ENCODE measurements at regions not wholly inside any gene's neighbourhood (a gene's known extent, or its start where the extent isn't known, plus 50 kb on each side); places are given as distances from the start of the nearest gene placed in this dataset.

DNA sequence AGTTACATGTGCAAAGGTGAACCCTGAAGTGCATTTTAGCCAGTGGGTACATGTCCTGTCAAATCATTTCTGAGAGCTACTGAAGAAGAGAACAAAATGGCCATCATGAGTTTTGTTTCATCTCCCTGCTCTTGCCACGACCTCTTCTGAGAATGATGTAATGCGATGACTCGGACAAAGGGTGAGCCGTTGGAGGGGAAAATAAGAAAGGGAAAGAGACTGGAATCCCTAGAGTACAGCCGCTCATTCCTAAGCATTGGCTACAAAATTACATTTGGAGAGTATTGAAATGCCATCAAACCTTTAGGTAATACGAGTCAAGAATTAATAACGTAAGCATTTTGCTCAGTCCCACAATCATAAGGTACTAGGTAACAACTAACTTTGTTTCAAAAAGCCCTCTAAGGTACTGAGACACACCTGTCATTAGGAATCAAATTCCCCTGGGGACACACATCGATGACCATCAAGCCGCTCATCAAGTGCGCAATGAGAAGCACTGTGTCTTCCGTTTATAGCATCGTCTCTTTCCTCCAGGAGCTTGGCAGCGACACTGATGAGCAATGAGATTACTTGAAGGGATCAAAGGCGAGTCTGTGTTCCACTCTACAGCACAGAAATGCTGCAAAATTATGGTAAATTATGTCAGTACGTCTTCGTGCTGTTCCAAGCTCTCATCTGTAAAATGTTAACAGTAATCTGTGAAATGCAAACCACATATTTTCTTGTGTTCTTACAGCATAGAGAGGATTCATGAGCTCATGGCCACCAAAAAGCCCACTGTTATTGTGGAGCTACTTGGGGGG, 97.3 kb upstream of the PIEZO2 start:
- FAIRE-seq: no peak
- ATAC-seq: no peak
- H3K27me3 ChIP-seq (ENCODE audit: control insufficient read depth in 2 of 2, insufficient read depth in 2 of 2, low read length in 2 of 2): no peaks in the 10 kb centered on the region
- TF ChIP-seq ZFP30 (CRISPR knock-in tag; IDR thresholded peaks at IDR 0.05; ENCODE audit: borderline replicate concordance): no peak
- TF ChIP-seq, protein P1, sequence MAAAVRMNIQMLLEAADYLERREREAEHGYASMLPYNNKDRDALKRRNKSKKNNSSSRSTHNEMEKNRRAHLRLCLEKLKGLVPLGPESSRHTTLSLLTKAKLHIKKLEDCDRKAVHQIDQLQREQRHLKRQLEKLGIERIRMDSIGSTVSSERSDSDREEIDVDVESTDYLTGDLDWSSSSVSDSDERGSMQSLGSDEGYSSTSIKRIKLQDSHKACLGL (CRISPR knock-in tag; IDR thresholded peaks at IDR 0.05; ENCODE audit: borderline replicate concordance, poor library complexity, severe bottlenecking): no peak
- TF ChIP-seq, protein P2, sequence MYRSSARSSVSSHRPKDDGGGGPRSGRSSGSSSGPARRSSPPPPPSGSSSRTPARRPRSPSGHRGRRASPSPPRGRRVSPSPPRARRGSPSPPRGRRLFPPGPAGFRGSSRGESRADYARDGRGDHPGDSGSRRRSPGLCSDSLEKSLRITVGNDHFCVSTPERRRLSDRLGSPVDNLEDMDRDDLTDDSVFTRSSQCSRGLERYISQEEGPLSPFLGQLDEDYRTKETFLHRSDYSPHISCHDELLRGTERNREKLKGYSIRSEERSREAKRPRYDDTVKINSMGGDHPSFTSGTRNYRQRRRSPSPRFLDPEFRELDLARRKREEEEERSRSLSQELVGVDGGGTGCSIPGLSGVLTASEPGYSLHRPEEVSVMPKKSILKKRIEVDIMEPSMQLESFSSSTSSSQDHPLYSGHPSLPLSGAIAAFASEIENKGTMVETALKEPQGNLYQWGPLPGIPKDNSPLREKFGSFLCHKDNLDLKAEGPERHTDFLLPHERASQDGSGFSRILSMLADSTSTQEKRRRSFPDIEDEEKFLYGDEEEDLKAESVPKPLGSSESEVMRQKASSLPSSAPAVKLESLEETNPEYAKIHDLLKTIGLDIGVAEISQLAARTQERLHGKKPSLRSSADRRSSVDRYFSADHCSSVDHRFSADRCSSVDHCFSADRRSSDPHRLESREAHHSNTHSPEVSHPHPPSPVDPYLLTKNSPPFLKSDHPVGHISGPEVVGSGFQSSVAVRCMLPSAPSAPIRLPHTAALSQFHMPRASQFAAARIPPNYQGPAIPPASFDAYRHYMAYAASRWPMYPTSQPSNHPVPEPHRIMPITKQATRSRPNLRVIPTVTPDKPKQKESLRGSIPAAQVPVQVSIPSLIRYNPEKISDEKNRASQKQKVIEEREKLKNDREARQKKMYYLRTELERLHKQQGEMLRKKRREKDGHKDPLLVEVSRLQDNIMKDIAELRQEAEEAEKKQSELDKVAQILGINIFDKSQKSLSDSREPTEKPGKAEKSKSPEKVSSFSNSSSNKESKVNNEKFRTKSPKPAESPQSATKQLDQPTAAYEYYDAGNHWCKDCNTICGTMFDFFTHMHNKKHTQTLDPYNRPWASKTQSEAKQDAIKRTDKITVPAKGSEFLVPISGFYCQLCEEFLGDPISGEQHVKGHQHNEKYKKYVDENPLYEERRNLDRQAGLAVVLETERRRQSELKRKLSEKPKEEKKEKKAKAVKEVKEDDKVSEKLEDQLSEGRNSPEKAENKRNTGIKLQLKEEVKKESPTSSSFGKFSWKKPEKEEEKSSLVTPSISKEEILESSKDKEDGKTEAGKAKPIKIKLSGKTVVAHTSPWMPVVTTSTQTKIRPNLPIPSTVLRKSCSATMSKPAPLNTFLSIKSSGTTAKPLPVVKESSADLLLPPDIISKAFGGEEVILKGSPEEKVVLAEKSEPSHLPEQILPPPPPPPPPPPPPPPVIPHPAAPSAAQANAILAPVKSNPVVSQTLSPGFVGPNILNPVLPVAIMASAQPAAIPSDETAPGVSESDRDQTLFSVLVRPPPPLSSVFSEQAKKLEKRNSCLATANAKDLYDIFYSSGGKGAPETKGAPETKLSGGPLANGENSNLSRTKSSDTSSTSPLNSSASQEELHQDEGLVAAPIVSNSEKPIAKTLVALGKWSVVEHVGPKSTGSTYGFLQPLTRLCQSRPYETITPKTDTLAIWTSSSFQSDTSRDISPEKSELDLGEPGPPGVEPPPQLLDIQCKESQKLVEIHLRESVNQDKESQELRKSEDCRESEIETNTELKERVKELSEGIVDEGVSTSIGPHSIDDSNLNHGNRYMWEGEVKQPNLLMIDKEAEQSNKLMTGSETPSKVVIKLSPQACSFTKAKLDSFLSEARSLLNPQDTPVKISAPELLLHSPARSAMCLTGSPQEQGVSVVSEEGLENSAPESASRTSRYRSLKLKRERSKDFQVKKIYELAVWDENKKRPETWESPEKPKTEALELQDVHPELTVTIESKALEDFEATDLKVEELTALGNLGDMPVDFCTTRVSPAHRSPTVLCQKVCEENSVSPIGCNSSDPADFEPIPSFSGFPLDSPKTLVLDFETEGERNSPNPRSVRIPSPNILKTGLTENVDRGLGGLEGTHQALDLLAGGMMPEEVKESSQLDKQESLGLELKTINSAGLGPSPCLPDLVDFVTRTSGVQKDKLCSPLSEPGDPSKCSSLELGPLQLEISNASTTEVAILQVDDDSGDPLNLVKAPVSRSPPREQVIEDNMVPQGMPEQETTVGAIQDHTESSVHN (IDR thresholded peaks at IDR 0.05; ENCODE audit: borderline replicate concordance in 1 of 2, low read depth in 1 of 2): no peak
- no peak for TF ChIP-seq GABPA (tag; conservative IDR thresholded peaks at IDR 0.05; ENCODE audit: low read depth)
- TF ChIP-seq RHOXF2B (CRISPR knock-in tag; conservative IDR thresholded peaks at IDR 0.05): no peak
- TF ChIP-seq PCBP2 (IDR thresholded peaks at IDR 0.05; ENCODE audit: low read depth, low read length, poor library complexity, severe bottlenecking): no peak
- no peak for TF ChIP-seq TEAD2 (tag; IDR thresholded peaks at IDR 0.05)
- no peak for TF ChIP-seq FOXJ2 (tag; IDR thresholded peaks at IDR 0.05)
- no peak for TF ChIP-seq NFIX (CRISPR knock-in tag; IDR thresholded peaks at IDR 0.05; ENCODE audit: low read depth)
- no peak for TF ChIP-seq SP1 (CRISPR knock-in tag; IDR thresholded peaks at IDR 0.05)
- no peak for TF ChIP-seq ZNF764 (CRISPR knock-in tag; IDR thresholded peaks at IDR 0.05; ENCODE audit: low read depth)

More for the DNA sequence above, 97.3 kb upstream of the PIEZO2 start:
- no peak for DNase-seq (ENCODE audit: extremely low read depth in 1 of 4, low spot score in 3 of 4)
- WGBS (ENCODE audit: insufficient coverage, low coverage, missing lambda C conversion rate): 2% methylated on average over 15 of the region's 16 CpGs
- Histone ChIP-seq H3K4me3 (no peak overlapping the region), H4K20me1 (replicated peaks; ENCODE audit: control insufficient read depth, insufficient read depth, low read length) (no peaks in the 10 kb centered on the region), H3K79me2 (ENCODE audit: control insufficient read depth, insufficient read depth, low read length) (no peaks in the 10 kb centered on the region), H3K9me1 (ENCODE audit: control insufficient read depth, insufficient read depth, low read length) (no peaks in the 10 kb centered on the region), H3K4me2 (ENCODE audit: insufficient read depth, low read length) (no peak overlapping the region), H3K4me1 (replicated peaks in 1 of 2; ENCODE audit: control insufficient read depth in 2 of 2, insufficient read depth in 2 of 2, low read length in 2 of 2) (no peaks in the 10 kb centered on the region), H3K9me3 (replicated peaks; ENCODE audit: control insufficient read depth, insufficient read depth, low read depth, low read length) (no peaks in the 10 kb centered on the region), H3K36me3 (ENCODE audit: control insufficient read depth, insufficient read depth, low read length) (no peaks in the 10 kb centered on the region), H2AFZ (ENCODE audit: low read depth, low read length) (no peak overlapping the region), H3K9ac (ENCODE audit: insufficient read depth in 1 of 2, low read depth in 2 of 2, low read length in 2 of 2) (no peak overlapping the region), H3K27ac (ENCODE audit: extremely low read depth, low read depth, low read length) (no peak overlapping the region)
- ChIA-PET POLR2A (no interaction called here), CTCF (ENCODE audit: low intra/inter-chr PET ratio) (no interaction called here)
- intact Hi-C loops (cut with micrococcal nuclease) (no loop called here), in situ Hi-C loops (cut with MboI) (no loop called here)
- BruUV-seq (replicated peaks): no TSS peak

All from K562 (cell line).